Ascending aorta (tissue), 2 donors: ENCODE measurements at regions not wholly inside any gene's neighbourhood (a gene's known extent, or its start where the extent isn't known, plus 50 kb on each side); places are given as distances from the start of the nearest gene placed in this dataset.

Experiments used
- DNase-seq, 2 donors: peaks; one replicate each; pipeline ENCODE4 v3.0.0-alpha.2; 2019; ENCODE audit warnings: low spot score in 2 of 2
- H3K27ac ChIP-seq, 2 donors: fragments of 200-600 bp; sonication (generic); one replicate each; pipeline ENCODE4 v1.5.1; 2016 to 2017; ENCODE audit warnings: mild to moderate bottlenecking in 1 of 2
- H3K27me3 ChIP-seq: fragments of 200-600 bp; sonication (generic); one replicate; pipeline ENCODE4 v1.5.1; 2017
- H3K36me3 ChIP-seq, 2 donors: fragments of 200-600 bp; sonication (generic); one replicate each; pipeline ENCODE4 v1.5.1; 2016
- H3K4me1 ChIP-seq, 2 donors: fragments of 200-600 bp; sonication (generic); one replicate each; pipeline ENCODE4 v1.5.1; 2016 to 2017; ENCODE audit warnings: mild to moderate bottlenecking in 1 of 2
- H3K4me3 ChIP-seq, 2 donors: fragments of 200-600 bp; sonication (generic); one replicate each; pipeline ENCODE4 v1.5.1; 2016 to 2017; ENCODE audit warnings: mild to moderate bottlenecking in 1 of 2
- H3K9me3 ChIP-seq, 2 donors: fragments of 200-600 bp; sonication (generic); one replicate each; pipeline ENCODE4 v1.5.1; 2016
- CTCF ChIP-seq, 3 experiments: fragments of 200-600 bp in 2 of 3; fragments of 450-650 bp in 1 of 3; sonication (generic) in 2 of 3; IDR thresholded peaks; one replicate each; pipeline ENCODE4 v1.5.1; 2016 to 2019; ENCODE audit warnings: antibody characterized with exemption in 3 of 3, mild to moderate bottlenecking in 1 of 3, moderate library complexity in 1 of 3
- intact Hi-C: fragments of 100-400 bp; cut with DNase I; formaldehyde crosslinking; loops from one replicate; pipeline ENCODE4 v1.15.1; 2023

GRCh38 chr2:139155991-139156390, 375.8 kb upstream of the NXPH2 start:
- intact Hi-C loops = no loop called here
- DNase-seq = no peak
- Histone ChIP-seq H3K27me3 (no peaks in the 10 kb centered on the region), H3K4me3 (no peak overlapping the region), H3K9me3 (no peaks in the 10 kb centered on the region), H3K36me3 (no peaks in the 10 kb centered on the region), H3K27ac (no peak overlapping the region), H3K4me1 (no peaks in the 10 kb centered on the region)
- no peak for TF ChIP-seq CTCF (IDR thresholded peaks at IDR 0.05)

- intact Hi-C loops = no loop called here
Observed at GRCh38 chr2:139142252-139142880, 362.2 kb upstream of the NXPH2 start.

GRCh38 chr2:139124271-139124670, 344.1 kb upstream of the NXPH2 start:
- no peak for DNase-seq
- intact Hi-C loops = no loop called here
- TF ChIP-seq CTCF (IDR thresholded peaks at IDR 0.05) = no peak
- Histone ChIP-seq H3K27ac (no peak overlapping the region), H3K9me3 (no peaks in the 10 kb centered on the region), H3K4me1 (no peaks in the 10 kb centered on the region), H3K4me3 (no peak overlapping the region), H3K27me3 (no peaks in the 10 kb centered on the region), H3K36me3 (no peaks in the 10 kb centered on the region)

More at GRCh38 chr2:139142252-139142880, 362.2 kb upstream of the NXPH2 start:
- no peak for TF ChIP-seq CTCF (IDR thresholded peaks at IDR 0.05)
- Histone ChIP-seq H3K27me3 (no peaks in the 10 kb centered on the region), H3K9me3 (no peaks in the 10 kb centered on the region), H3K4me1 (no peaks in the 10 kb centered on the region), H3K4me3 (no peak overlapping the region), H3K27ac (no peak overlapping the region), H3K36me3 (no peaks in the 10 kb centered on the region)
- DNase-seq = no peak

- H3K4me3 ChIP-seq = no peak overlapping the region
- H3K4me1 ChIP-seq = no peaks in the 10 kb centered on the region
- no peak for TF ChIP-seq CTCF (IDR thresholded peaks at IDR 0.05)
- H3K27me3 ChIP-seq = no peaks in the 10 kb centered on the region
- no peaks in the 10 kb centered on the region for H3K36me3 ChIP-seq
- intact Hi-C loops = no loop called here
- H3K27ac ChIP-seq = no peak overlapping the region
- H3K9me3 ChIP-seq = no peaks in the 10 kb centered on the region
- DNase-seq = no peak
Observed at GRCh38 chr2:139123795-139124194, 343.6 kb upstream of the NXPH2 start.

GRCh38 chr2:139122711-139123158, 342.5 kb upstream of the NXPH2 start:
- TF ChIP-seq CTCF (IDR thresholded peaks at IDR 0.05) = no peak

GRCh38 chr2:139099721-139100120, 319.5 kb upstream of the NXPH2 start:
- Histone ChIP-seq H3K4me3 (no peak overlapping the region), H3K4me1 (no peaks in the 10 kb centered on the region), H3K9me3 (peaks cover 0 to 4% of the 10 kb centered on the region in 2 donors), H3K27ac (no peak overlapping the region), H3K27me3 (no peaks in the 10 kb centered on the region), H3K36me3 (no peaks in the 10 kb centered on the region)
- TF ChIP-seq CTCF (IDR thresholded peaks at IDR 0.05) = no peak
- DNase-seq = no peak
- intact Hi-C loops = no loop called here

More at GRCh38 chr2:139122711-139123158, 342.5 kb upstream of the NXPH2 start:
- intact Hi-C loops = no loop called here
- no peak overlapping the region for H3K4me3 ChIP-seq
- H3K27ac ChIP-seq = no peak overlapping the region
- no peaks in the 10 kb centered on the region for H3K9me3 ChIP-seq
- DNase-seq = no peak
- no peaks in the 10 kb centered on the region for H3K4me1 ChIP-seq
- no peaks in the 10 kb centered on the region for H3K27me3 ChIP-seq
- H3K36me3 ChIP-seq = no peaks in the 10 kb centered on the region
